ENCODE measurements at regions not wholly inside any gene's neighbourhood (a gene's known extent, or its start where the extent isn't known, plus 50 kb on each side); places are given as distances from the start of the nearest gene placed in this dataset.

- no peak for DNase-seq
Observed at GRCh38 chr13:38519229-38519911, 167.5 kb upstream of the FREM2 start.

- DNase-seq, result no peak
Observed at GRCh38 chr13:38520041-38520440, 166.8 kb upstream of the FREM2 start.

- DNase-seq, result no peak
Observed at GRCh38 chr13:38527140-38527539, 159.7 kb upstream of the FREM2 start.

GRCh38 chr13:38528986-38529385 lies 157.9 kb upstream of the FREM2 start:
- no peak for DNase-seq

DNA sequence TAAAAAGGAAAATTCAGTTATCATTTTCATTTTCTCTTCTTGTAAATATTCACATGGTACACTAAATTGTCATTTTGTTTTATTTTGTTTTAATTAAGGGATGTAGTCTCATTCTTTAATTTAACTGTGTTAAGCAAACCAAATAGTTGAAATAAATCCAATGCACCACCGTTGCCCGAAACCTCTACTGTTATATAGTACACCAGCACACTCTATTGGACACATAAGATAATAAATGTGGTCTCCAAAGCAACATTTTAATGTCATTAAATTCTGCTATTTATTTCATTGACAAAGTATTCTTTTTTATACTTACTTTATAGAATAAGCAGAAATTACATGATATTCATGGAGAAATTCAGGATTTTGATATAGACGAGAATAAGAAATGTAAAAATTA lies 156.4 kb upstream of the FREM2 start:
- DNase-seq, result no peak

- DNase-seq, result no peak
Observed at GRCh38 chr13:38535261-38535660, 151.6 kb upstream of the FREM2 start.

DNA sequence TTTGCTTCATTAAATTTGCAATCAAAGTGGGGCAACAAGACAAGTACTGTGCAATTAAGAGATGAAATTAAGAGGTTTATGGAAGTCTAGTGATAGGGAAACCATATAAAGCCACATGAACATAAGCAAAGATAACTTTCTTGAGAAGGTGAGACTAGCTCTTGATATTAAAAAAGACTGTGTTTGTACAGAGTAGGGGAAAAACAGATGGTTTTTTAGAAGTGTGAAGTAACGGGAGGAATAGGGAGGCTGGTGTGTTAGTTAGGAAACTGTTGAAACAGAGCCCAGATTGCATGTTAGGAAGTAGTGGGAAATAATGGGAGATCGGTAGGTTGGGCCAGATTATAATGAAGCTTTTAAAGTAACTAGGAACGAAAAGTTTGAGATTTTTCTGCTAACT lies 149.8 kb upstream of the FREM2 start:
- no peak for DNase-seq

- no peak for DNase-seq
Observed at GRCh38 chr13:38538422-38538821, 148.5 kb upstream of the FREM2 start.

GRCh38 chr13:38539632-38540031 lies 147.2 kb upstream of the FREM2 start:
- no peak for DNase-seq

GRCh38 chr13:38542601-38543000 lies 144.3 kb upstream of the FREM2 start:
- no peak for DNase-seq

- DNase-seq, result no peak
Observed at GRCh38 chr13:38543561-38543960, 143.3 kb upstream of the FREM2 start.

GRCh38 chr13:38563739-38564138 lies 123.1 kb upstream of the FREM2 start:
- DNase-seq, result no peak

DNA sequence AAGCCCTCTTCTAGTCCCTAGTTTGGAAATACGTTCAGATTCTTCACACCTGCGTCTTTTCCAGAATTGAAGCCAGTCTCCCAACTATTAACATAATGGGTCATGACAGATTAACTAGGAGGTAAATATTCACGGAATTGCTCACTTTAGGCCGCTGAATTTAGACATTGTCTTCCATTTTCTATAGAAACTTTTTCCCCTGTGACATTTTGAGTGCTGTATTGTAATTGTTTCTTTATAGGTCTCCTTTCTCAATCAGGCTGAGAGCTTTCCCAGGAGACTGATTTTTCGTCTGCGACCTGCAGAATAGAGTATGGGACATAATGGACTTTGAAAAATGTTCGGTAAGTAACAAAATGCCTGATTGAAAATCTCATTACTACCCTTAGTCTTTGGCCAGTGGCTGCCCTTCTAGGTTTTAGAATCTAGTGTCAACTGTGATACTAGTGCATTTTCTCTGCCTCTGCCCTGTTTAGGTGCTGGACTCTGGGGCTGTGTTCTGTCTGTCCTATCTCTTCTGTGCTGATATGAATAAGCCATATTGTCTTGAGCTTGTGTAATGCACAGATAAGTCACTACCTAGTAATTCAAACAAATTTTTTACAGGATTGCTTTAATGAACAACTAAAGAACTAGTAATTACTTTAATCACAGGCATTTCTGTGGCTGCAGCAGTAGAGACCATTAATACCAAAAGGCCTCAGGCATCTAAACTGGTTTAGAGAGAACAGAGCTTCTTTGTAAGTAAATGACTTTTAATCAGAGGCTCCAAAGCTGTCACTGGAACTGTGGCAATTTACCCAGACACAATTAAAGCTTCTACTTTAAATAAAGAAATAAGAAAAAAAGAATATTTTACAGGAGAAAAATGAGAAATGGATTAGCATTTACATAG lies 122.4 kb upstream of the FREM2 start:
- no peak for DNase-seq

- no peak for DNase-seq
Observed at GRCh38 chr13:38566023-38566422, 120.9 kb upstream of the FREM2 start.

DNA sequence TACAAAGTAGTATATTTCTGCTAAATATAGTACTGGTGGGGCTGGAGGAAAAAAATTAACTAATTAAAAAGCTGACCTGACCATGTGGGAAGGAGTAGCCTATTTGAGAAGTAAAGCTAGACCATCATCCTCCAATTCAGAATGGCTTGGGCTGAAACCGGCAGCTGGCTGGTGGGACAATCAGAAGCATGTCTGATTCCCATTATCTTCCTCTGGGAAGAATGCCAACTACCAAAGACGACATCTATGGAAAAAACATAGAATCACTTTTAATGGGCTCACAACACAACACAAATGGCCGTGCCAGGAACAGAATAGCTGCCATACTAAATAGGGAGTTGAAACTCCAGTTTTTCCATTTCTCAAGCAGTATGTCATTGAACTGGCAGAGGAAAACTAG lies 120.4 kb upstream of the FREM2 start:
- no peak for DNase-seq

GRCh38 chr13:38570706-38571105 lies 116.2 kb upstream of the FREM2 start:
- no peak for DNase-seq

- no peak for DNase-seq
Observed at GRCh38 chr13:38575427-38575826, 111.5 kb upstream of the FREM2 start.

DNA sequence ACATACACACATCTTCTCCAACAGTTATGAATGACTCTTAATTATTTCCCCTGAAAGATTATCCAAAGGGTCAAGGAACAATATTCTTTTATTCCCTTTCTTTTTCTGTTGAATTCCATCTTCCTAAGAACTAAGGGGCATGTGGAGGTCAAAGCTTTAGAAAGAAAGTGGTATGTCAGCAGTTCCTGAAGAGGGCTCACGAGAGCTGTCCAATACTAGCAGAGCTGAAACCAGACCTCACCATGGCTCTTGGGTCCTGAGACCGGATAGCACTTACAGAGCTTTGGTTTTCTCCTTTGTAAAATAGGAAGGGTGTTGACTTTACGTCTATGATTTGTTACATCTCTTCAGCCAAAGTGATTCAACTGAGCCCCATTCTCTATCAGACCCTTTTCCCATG lies 109.8 kb upstream of the FREM2 start:
- no peak for DNase-seq

DNA sequence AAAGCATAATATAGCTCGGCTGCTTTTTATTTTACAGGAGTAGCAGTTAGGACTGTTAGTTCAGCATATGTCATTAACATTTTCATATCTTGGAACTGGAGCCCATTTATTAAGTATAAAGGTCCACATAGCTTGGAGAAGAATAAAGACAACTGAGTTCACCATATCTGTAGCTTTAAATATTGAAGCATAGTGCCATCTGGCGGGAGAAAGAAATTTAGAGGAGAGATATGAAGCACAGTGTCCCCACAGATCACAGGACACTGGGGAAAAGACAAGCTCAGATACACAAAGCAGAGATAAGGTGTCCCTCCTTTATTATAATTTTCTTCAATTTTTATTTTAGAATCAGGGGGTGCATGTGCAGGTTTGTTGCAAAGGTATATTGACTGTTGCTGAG lies 104.7 kb upstream of the FREM2 start:
- peak in 3 of 56 donors; percentile 6 to 16 (median 7) for DNase-seq

GRCh38 chr13:38590230-38590629 lies 96.6 kb upstream of the FREM2 start:
- DNase-seq, result no peak

GRCh38 chr13:38590796-38591507 lies 95.9 kb upstream of the FREM2 start:
- no peak for DNase-seq

DNA sequence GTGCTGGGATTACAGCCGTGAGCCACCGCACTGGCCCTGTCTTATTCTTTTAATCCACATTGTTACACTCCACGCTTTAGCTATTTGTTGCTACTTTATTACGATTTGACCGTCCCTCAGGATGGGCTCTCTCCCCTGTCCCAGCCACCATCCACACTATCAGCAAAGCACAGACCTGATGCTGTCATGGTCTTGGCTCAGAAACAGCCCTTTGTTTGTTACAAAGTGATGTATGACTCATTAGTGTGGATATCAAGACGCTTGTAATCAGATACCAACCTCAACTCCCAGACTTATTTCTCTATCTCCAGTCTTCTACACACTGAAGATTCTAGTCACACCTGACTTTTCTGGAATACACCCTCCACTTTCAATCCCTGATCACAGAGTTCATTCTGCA lies 84.6 kb upstream of the FREM2 start:
- no peak for DNase-seq

Measured in nucleus accumbens (tissue), 56 donors.